ENCODE measurements at regions not wholly inside any gene's neighbourhood (a gene's known extent, or its start where the extent isn't known, plus 50 kb on each side); places are given as distances from the start of the nearest gene placed in this dataset.

GRCh38 chr9:106529616-106530015 is 333.4 kb upstream of the ZNF462 start:
- POLR2A ChIA-PET (ENCODE audit: unreplicated experiment), result no interaction called here
- H3K4me3 ChIP-seq (ENCODE audit: low read length), result no peak overlapping the region
- intact Hi-C loops (cut with micrococcal nuclease), result no loop called here
- CTCF ChIA-PET, result no interaction called here
- H3K27me3 ChIP-seq (ENCODE audit: low read length), result no peaks in the 10 kb centered on the region
- H3K9ac ChIP-seq (ENCODE audit: low read length), result no peak overlapping the region
- no peaks in the 10 kb centered on the region for H3K36me3 ChIP-seq (ENCODE audit: low read depth, low read length)
- no peaks in the 10 kb centered on the region for H3K79me2 ChIP-seq (ENCODE audit: low read length)
- no peak overlapping the region for H3K4me2 ChIP-seq (ENCODE audit: low read length)
- no peak overlapping the region for H2AFZ ChIP-seq (ENCODE audit: low read length)
- H3F3A ChIP-seq (ENCODE audit: low read length, unreplicated experiment), result no peaks in the 10 kb centered on the region
- DNase-seq (peak; percentile 19), ATAC-seq (no peak)
- TF ChIP-seq EZH2phosphoT487 (IDR thresholded peaks at IDR 0.05; ENCODE audit: borderline replicate concordance, low read length) (no peak), EZH2 (IDR thresholded peaks at IDR 0.05; ENCODE audit: low read length, unreplicated experiment) (no peak), CTCF (conservative IDR thresholded peaks at IDR 0.05; ENCODE audit: low read depth, low read length) (no peak)
- H4K20me1 ChIP-seq (ENCODE audit: low read length), result no peaks in the 10 kb centered on the region
- no peaks in the 10 kb centered on the region for H3K9me3 ChIP-seq (ENCODE audit: low read length)
- H3K9me2 ChIP-seq (replicated peaks; ENCODE audit: low read length), result no peaks in the 10 kb centered on the region
- H3K4me1 ChIP-seq (ENCODE audit: insufficient read depth, low read length), result 0 out of 2 replicates have a peak, but pooled peaks cover 4% of the 10 kb centered on the region
- BruUV-seq (replicated peaks), result no TSS peak
- no peak overlapping the region for H3K27ac ChIP-seq (ENCODE audit: low read length)

GRCh38 chr9:106531491-106531890 is 331.5 kb upstream of the ZNF462 start:
- H3K9me3 ChIP-seq (ENCODE audit: low read length), result no peaks in the 10 kb centered on the region
- TF ChIP-seq EZH2phosphoT487 (IDR thresholded peaks at IDR 0.05; ENCODE audit: borderline replicate concordance, low read length), result no peak
- TF ChIP-seq EZH2 (IDR thresholded peaks at IDR 0.05; ENCODE audit: low read length, unreplicated experiment), result no peak
- no peak for TF ChIP-seq CTCF (conservative IDR thresholded peaks at IDR 0.05; ENCODE audit: low read depth, low read length)
- H3K4me2 ChIP-seq (ENCODE audit: low read length), result no peak overlapping the region
- H2AFZ ChIP-seq (ENCODE audit: low read length), result no peak overlapping the region
- no peaks in the 10 kb centered on the region for H3K27me3 ChIP-seq (ENCODE audit: low read length)
- no peaks in the 10 kb centered on the region for H3K79me2 ChIP-seq (ENCODE audit: low read length)
- intact Hi-C loops (cut with micrococcal nuclease), result no loop called here
- DNase-seq (no peak), ATAC-seq (no peak)
- no peaks in the 10 kb centered on the region for H3K9me2 ChIP-seq (replicated peaks; ENCODE audit: low read length)
- 0 out of 2 replicates have a peak, but pooled peaks cover 4% of the 10 kb centered on the region for H3K4me1 ChIP-seq (ENCODE audit: insufficient read depth, low read length)
- no peaks in the 10 kb centered on the region for H3K36me3 ChIP-seq (ENCODE audit: low read depth, low read length)
- no peak overlapping the region for H3K4me3 ChIP-seq (ENCODE audit: low read length)
- H4K20me1 ChIP-seq (ENCODE audit: low read length), result no peaks in the 10 kb centered on the region
- BruUV-seq (replicated peaks), result no TSS peak
- ChIA-PET CTCF (no interaction called here), POLR2A (ENCODE audit: unreplicated experiment) (no interaction called here)
- no peaks in the 10 kb centered on the region for H3F3A ChIP-seq (ENCODE audit: low read length, unreplicated experiment)
- no peak overlapping the region for H3K27ac ChIP-seq (ENCODE audit: low read length)
- no peak overlapping the region for H3K9ac ChIP-seq (ENCODE audit: low read length)

GRCh38 chr9:106532306-106533015 is 330.5 kb upstream of the ZNF462 start:
- Histone ChIP-seq H4K20me1 (ENCODE audit: low read length) (no peaks in the 10 kb centered on the region), H3F3A (ENCODE audit: low read length, unreplicated experiment) (no peaks in the 10 kb centered on the region), H3K36me3 (ENCODE audit: low read depth, low read length) (no peaks in the 10 kb centered on the region), H3K4me2 (ENCODE audit: low read length) (no peak overlapping the region), H3K9me2 (replicated peaks; ENCODE audit: low read length) (no peaks in the 10 kb centered on the region), H3K27ac (ENCODE audit: low read length) (no peak overlapping the region), H3K4me3 (ENCODE audit: low read length) (no peak overlapping the region), H3K4me1 (ENCODE audit: insufficient read depth, low read length) (0 out of 2 replicates have a peak, but pooled peaks cover 4% of the 10 kb centered on the region), H3K9ac (ENCODE audit: low read length) (no peak overlapping the region), H3K9me3 (ENCODE audit: low read length) (no peaks in the 10 kb centered on the region), H3K79me2 (ENCODE audit: low read length) (no peaks in the 10 kb centered on the region), H2AFZ (ENCODE audit: low read length) (no peak overlapping the region), H3K27me3 (ENCODE audit: low read length) (no peaks in the 10 kb centered on the region)
- intact Hi-C loops (cut with micrococcal nuclease), result no loop called here
- CTCF ChIA-PET, result no interaction called here
- no peak for TF ChIP-seq CTCF (conservative IDR thresholded peaks at IDR 0.05; ENCODE audit: low read depth, low read length)
- TF ChIP-seq EZH2 (IDR thresholded peaks at IDR 0.05; ENCODE audit: low read length, unreplicated experiment), result no peak
- no peak for TF ChIP-seq EZH2phosphoT487 (IDR thresholded peaks at IDR 0.05; ENCODE audit: borderline replicate concordance, low read length)
- POLR2A ChIA-PET (ENCODE audit: unreplicated experiment), result no interaction called here
- BruUV-seq (replicated peaks), result no TSS peak
- DNase-seq, result no peak
- no peak for ATAC-seq
